GM12891 (cell line): ENCODE measurements at regions not wholly inside any gene's neighbourhood (a gene's known extent, or its start where the extent isn't known, plus 50 kb on each side); places are given as distances from the start of the nearest gene placed in this dataset.

ENCODE experiments used
- POLR2A ChIP-seq: IDR thresholded peaks from 2 replicates; pipeline ENCODE4 v1.6.1; 2011; ENCODE audit warnings: low read depth, low read length, control low read depth
- POLR2AphosphoS5 ChIP-seq: IDR thresholded peaks from 2 replicates; pipeline ENCODE4 v1.6.1; 2011; ENCODE audit warnings: low read depth, low read length, control low read depth

GRCh38 chr9:88071331-88071730 lies 66.9 kb downstream of the SPATA31C2 start:
- TF ChIP-seq POLR2A (no peak), POLR2AphosphoS5 (no peak)
